Mesothelial cell of epicardium (in vitro differentiated cells): ENCODE measurements at regions not wholly inside any gene's neighbourhood (a gene's known extent, or its start where the extent isn't known, plus 50 kb on each side); places are given as distances from the start of the nearest gene placed in this dataset.

ENCODE experiments used
- DNase-seq, 2 experiments: peaks; one replicate each; pipeline ENCODE4 v3.0.0; 2021; ENCODE audit warnings: low spot score in 2 of 2; ENCODE audit not compliant: unreplicated experiment in 2 of 2
- H3K27ac Mint-ChIP-seq: 2 replicates; pipeline ENCODE4 v1.8.0; 2021; ENCODE audit warnings: mixed read lengths
- H3K27me3 Mint-ChIP-seq: 2 replicates; pipeline ENCODE4 v1.8.0; 2021; ENCODE audit warnings: low read depth, mixed read lengths
- H3K36me3 Mint-ChIP-seq: 2 replicates; pipeline ENCODE4 v1.8.0; 2021; ENCODE audit warnings: mixed read lengths
- H3K4me1 Mint-ChIP-seq: 2 replicates; pipeline ENCODE4 v1.8.0; 2021; ENCODE audit warnings: mixed read lengths
- H3K4me3 Mint-ChIP-seq: 2 replicates; pipeline ENCODE4 v1.8.0; 2021; ENCODE audit warnings: mild to moderate bottlenecking, moderate library complexity, mixed read lengths
- H3K9me3 Mint-ChIP-seq: 2 replicates; pipeline ENCODE4 v1.8.0; 2021; ENCODE audit warnings: mixed read lengths
- TF ChIP-seq, protein P1 (sequence below): fragments of 200-600 bp; sonication (generic); IDR thresholded peaks from one replicate; pipeline ENCODE4 v1.5.0; 2021; ENCODE audit warnings: antibody characterized with exemption; ENCODE audit not compliant: unreplicated experiment

DNA sequence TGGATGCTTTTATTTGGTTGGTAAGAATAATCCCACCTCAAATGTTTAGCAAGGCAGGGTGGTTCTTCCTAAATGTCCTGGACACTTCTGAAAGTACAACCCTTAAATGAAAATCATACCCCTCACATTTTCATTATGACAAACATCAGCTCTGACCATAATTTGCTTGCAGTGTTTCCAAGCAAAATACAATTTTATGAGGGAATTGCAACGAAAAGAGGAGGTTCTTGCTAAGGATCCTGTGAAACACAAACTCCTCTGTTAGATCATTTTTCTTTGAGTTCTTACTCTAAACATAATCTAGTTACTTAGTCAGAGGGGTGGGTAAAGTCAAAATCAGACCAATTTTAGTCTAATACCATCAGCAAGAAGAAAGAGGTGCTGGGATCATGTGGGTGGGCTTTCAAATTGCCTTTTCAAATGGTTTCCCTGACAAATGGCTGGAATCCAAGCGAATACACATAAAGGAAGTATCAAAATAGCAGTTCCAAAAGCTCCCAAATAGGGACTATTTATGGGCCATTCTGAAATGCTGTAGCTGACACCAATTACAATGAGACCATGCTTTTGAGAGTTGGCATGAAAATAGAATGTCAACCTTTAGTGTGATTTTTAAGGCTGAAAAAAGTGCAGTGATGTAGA, 164.9 kb upstream of the INHBA start:
- no peak for DNase-seq
- H3K27ac Mint-ChIP-seq: no peak overlapping the region
- H3K27me3 Mint-ChIP-seq: no peaks in the 10 kb centered on the region
- H3K4me3 Mint-ChIP-seq: no peak overlapping the region
- peaks cover 11% of the 10 kb centered on the region for H3K36me3 Mint-ChIP-seq
- H3K4me1 Mint-ChIP-seq: peaks cover 24% of the 10 kb centered on the region
- TF ChIP-seq, protein P1, sequence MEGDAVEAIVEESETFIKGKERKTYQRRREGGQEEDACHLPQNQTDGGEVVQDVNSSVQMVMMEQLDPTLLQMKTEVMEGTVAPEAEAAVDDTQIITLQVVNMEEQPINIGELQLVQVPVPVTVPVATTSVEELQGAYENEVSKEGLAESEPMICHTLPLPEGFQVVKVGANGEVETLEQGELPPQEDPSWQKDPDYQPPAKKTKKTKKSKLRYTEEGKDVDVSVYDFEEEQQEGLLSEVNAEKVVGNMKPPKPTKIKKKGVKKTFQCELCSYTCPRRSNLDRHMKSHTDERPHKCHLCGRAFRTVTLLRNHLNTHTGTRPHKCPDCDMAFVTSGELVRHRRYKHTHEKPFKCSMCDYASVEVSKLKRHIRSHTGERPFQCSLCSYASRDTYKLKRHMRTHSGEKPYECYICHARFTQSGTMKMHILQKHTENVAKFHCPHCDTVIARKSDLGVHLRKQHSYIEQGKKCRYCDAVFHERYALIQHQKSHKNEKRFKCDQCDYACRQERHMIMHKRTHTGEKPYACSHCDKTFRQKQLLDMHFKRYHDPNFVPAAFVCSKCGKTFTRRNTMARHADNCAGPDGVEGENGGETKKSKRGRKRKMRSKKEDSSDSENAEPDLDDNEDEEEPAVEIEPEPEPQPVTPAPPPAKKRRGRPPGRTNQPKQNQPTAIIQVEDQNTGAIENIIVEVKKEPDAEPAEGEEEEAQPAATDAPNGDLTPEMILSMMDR: no peak
- peaks cover 30% of the 10 kb centered on the region for H3K9me3 Mint-ChIP-seq

DNA sequence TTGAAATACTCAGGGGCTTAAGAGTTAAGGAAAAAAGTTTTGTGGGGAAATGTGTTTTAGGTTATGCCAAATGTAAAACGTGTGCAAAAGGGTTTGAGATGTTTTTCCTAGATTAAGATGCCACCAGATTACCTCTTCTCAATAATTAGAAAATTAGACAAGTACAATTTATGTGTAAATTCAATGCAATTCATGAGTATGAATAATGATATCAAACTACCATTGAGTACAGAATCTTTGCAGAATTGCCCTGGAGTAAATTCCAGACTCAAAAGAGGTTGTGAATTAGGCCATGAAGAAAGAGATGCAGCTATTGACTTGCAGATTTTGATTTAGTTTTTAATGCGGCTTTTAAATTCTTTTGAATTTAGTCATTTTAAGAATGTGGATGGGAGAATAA, 159.4 kb upstream of the INHBA start:
- Mint-ChIP-seq H3K4me1 (no peaks in the 10 kb centered on the region), H3K4me3 (no peak overlapping the region), H3K27me3 (no peaks in the 10 kb centered on the region), H3K9me3 (peaks cover 25% of the 10 kb centered on the region), H3K36me3 (peaks cover 11% of the 10 kb centered on the region), H3K27ac (no peak overlapping the region)
- DNase-seq: no peak
- TF ChIP-seq, protein P1: no peak

DNA sequence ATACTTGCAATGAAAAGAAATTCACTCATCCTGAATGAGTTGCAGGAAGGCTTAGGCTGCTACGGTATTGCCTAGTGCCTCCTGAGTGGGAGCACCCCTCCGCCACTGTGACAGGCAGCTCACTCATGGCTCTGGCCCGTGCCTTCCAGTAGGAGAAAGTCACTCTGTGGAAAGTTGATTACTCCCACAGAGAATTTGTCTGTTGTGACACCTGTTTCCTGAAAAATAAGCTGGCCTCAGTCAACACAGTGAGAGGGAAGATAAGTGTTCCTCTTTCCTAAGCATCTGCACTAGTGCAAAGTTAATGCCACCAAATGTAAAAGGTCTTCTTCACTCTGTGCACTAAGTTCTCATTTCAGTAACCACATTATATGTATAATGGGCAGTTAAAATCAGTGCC, 158.8 kb upstream of the INHBA start:
- TF ChIP-seq, protein P1: no peak
- no peak for DNase-seq
- H3K4me1 Mint-ChIP-seq: no peaks in the 10 kb centered on the region
- peaks cover 11% of the 10 kb centered on the region for H3K36me3 Mint-ChIP-seq
- H3K9me3 Mint-ChIP-seq: peaks cover 23% of the 10 kb centered on the region
- no peaks in the 10 kb centered on the region for H3K27me3 Mint-ChIP-seq
- no peak overlapping the region for H3K27ac Mint-ChIP-seq
- no peak overlapping the region for H3K4me3 Mint-ChIP-seq

DNA sequence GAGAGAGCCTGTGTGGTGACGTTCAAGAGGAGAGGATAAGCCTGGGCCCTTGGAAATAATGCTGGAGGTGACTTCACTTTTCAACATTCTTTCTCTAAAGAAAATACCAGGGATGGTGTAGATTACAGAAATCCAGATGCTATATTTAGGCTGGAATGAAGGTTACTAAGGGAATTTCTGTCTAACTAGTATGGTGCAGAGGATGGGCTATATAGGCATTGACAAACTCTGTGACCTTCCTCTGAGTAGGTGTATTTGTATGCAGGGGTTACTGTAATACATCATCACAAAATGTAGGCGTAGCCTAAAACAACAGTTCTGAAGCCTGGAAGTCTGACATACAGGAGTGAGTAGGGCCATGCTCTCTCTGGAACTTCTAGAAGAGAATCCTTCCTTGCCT, 155.3 kb upstream of the INHBA start:
- Mint-ChIP-seq H3K4me1 (no peaks in the 10 kb centered on the region), H3K4me3 (no peak overlapping the region), H3K36me3 (no peaks in the 10 kb centered on the region), H3K9me3 (peaks cover 4% of the 10 kb centered on the region), H3K27ac (no peak overlapping the region), H3K27me3 (peaks cover 1% of the 10 kb centered on the region)
- no peak for DNase-seq
- TF ChIP-seq, protein P1: no peak

DNA sequence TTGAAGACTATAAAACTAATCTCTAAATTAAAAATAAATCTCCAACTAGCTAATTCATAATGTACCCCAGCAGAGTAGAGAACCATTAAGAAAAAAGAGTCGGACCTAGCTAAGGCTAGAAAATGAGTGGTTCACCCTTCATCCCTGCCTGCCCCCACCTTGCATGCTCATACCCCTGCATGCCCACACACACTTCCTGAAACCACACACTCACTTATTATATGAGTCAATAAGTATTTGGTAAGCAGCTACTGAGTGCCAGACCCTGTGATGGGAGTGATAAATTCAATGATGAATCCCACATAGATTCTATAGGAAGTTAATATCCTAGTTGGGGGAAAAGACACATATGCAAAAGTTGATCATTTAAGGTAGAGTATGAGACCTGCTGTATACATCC, 152.9 kb upstream of the INHBA start:
- Mint-ChIP-seq H3K4me3 (no peak overlapping the region), H3K27ac (no peak overlapping the region), H3K36me3 (no peaks in the 10 kb centered on the region), H3K4me1 (peaks cover 2% of the 10 kb centered on the region), H3K9me3 (peaks cover 9% of the 10 kb centered on the region), H3K27me3 (peaks cover 1% of the 10 kb centered on the region)
- TF ChIP-seq, protein P1: no peak
- no peak for DNase-seq

DNA sequence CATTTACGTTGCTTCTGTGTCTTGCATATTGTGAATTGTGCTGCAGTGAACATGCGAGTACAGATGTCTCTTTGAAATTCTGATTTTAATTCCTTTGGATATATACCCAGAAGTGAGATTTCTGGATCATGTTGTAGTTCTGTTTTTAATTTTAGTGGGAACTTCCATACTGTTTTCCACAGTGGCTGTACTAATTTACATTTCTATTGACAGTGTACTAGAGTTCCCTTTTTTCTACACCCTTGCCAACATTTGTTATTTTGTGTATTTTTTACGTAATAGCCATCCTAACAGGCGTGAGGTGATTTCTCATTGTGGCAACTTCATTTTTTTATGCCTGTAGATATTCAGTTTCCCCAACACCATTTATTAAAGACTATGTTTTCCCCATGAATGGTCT, 144.7 kb upstream of the INHBA start:
- no peaks in the 10 kb centered on the region for H3K27me3 Mint-ChIP-seq
- no peak overlapping the region for H3K4me3 Mint-ChIP-seq
- no peaks in the 10 kb centered on the region for H3K4me1 Mint-ChIP-seq
- peaks cover 3% of the 10 kb centered on the region for H3K36me3 Mint-ChIP-seq
- H3K27ac Mint-ChIP-seq: no peak overlapping the region
- no peak for DNase-seq
- TF ChIP-seq, protein P1: no peak
- peaks cover 42% of the 10 kb centered on the region for H3K9me3 Mint-ChIP-seq
